ENCODE measurements at regions not wholly inside any gene's neighbourhood (a gene's known extent, or its start where the extent isn't known, plus 50 kb on each side); places are given as distances from the start of the nearest gene placed in this dataset.
"Not testable (repeated sequence)": the region's sequence is repeated elsewhere in the genome, so short reads cannot be mapped to it uniquely, and the experiment has no call there.

- Histone ChIP-seq H3K27me3 (replicated peaks; ENCODE audit: insufficient read depth) (no peaks in the 10 kb centered on the region), H3K4me3 (no peak overlapping the region), H3K27ac (no peak overlapping the region), H3K4me1 (replicated peaks) (no peaks in the 10 kb centered on the region), H3K9me3 (no peaks in the 10 kb centered on the region), H3K36me3 (no peaks in the 10 kb centered on the region)
- DNase-seq (ENCODE audit: low spot score), result no peak
- TF ChIP-seq POLR2AphosphoS5 (IDR thresholded peaks at IDR 0.05), result no peak
- no peak for TF ChIP-seq CTCF (IDR thresholded peaks at IDR 0.05)
- TF ChIP-seq POLR2A (IDR thresholded peaks at IDR 0.05), result no peak
- intact Hi-C loops (cut with DNase I), result loop anchor here (10.0 kb wide), 1 partner anchor 89 kb away; no protein-coding TSS in a partner anchor
These were observed 187.6 kb downstream of the MREG start for GRCh38 chr2:215825707-215826106.

- not testable (repeated sequence) for H3K27ac ChIP-seq; H3K9me3 ChIP-seq; H3K36me3 ChIP-seq; H3K4me1 ChIP-seq (replicated peaks); H3K27me3 ChIP-seq (replicated peaks; ENCODE audit: insufficient read depth); H3K4me3 ChIP-seq; DNase-seq (ENCODE audit: low spot score)
- 92% methylated on average over 4 of the region's 4 CpGs for WGBS
- intact Hi-C loops (cut with DNase I), result loop anchor here (10.0 kb wide), 1 partner anchor 94 kb away; no protein-coding TSS in a partner anchor
These were observed 192.1 kb downstream of the MREG start for GRCh38 chr2:215821298-215821697.

- not testable (repeated sequence) for H3K27me3 ChIP-seq (replicated peaks; ENCODE audit: insufficient read depth); H3K9me3 ChIP-seq; H3K27ac ChIP-seq; DNase-seq (ENCODE audit: low spot score); H3K4me1 ChIP-seq (replicated peaks); H3K36me3 ChIP-seq; H3K4me3 ChIP-seq
- WGBS, result 95% methylated on average over 3 of the region's 3 CpGs
- intact Hi-C loops (cut with DNase I), result loop anchor here (10.0 kb wide), 1 partner anchor 95 kb away; no protein-coding TSS in a partner anchor
These were observed 193.6 kb downstream of the MREG start for GRCh38 chr2:215819713-215820112.

GRCh38 chr2:215817046-215817445 lies 196.3 kb downstream of the MREG start:
- no peaks in the 10 kb centered on the region for H3K4me1 ChIP-seq (replicated peaks)
- H3K27me3 ChIP-seq (replicated peaks; ENCODE audit: insufficient read depth), result no peaks in the 10 kb centered on the region
- no peaks in the 10 kb centered on the region for H3K9me3 ChIP-seq
- no peaks in the 10 kb centered on the region for H3K36me3 ChIP-seq
- whole genome bisulfite sequencing, result 90% methylated on average over 1 of the region's 1 CpG
- TF ChIP-seq POLR2AphosphoS5 (IDR thresholded peaks at IDR 0.05), result no peak
- TF ChIP-seq POLR2A (IDR thresholded peaks at IDR 0.05), result no peak
- TF ChIP-seq CTCF (IDR thresholded peaks at IDR 0.05), result no peak
- no peak overlapping the region for H3K27ac ChIP-seq
- DNase-seq (ENCODE audit: low spot score), result no peak
- no peak overlapping the region for H3K4me3 ChIP-seq
- intact Hi-C loops (cut with DNase I), result no loop called here

- DNase-seq (ENCODE audit: low spot score), result no peak
- intact Hi-C loops (cut with DNase I), result no loop called here
- Histone ChIP-seq H3K36me3 (no peaks in the 10 kb centered on the region), H3K27me3 (replicated peaks; ENCODE audit: insufficient read depth) (no peaks in the 10 kb centered on the region), H3K4me1 (replicated peaks) (no peaks in the 10 kb centered on the region), H3K4me3 (no peak overlapping the region), H3K27ac (no peak overlapping the region), H3K9me3 (no peaks in the 10 kb centered on the region)
- no peak for TF ChIP-seq CTCF (IDR thresholded peaks at IDR 0.05)
- WGBS, result 76% methylated on average over 5 of the region's 5 CpGs
These were observed 196.9 kb downstream of the MREG start for GRCh38 chr2:215816424-215816823.

- Histone ChIP-seq H3K9me3 (no peaks in the 10 kb centered on the region), H3K36me3 (no peaks in the 10 kb centered on the region), H3K27me3 (replicated peaks; ENCODE audit: insufficient read depth) (no peaks in the 10 kb centered on the region), H3K27ac (no peak overlapping the region), H3K4me3 (no peak overlapping the region), H3K4me1 (replicated peaks) (no peaks in the 10 kb centered on the region)
- no peak for DNase-seq (ENCODE audit: low spot score)
- WGBS, result 84% methylated on average over 2 of the region's 2 CpGs
- no peak for TF ChIP-seq POLR2A (IDR thresholded peaks at IDR 0.05)
- TF ChIP-seq CTCF (IDR thresholded peaks at IDR 0.05), result no peak
- no peak for TF ChIP-seq POLR2AphosphoS5 (IDR thresholded peaks at IDR 0.05)
- intact Hi-C loops (cut with DNase I), result no loop called here
These were observed 197.4 kb downstream of the MREG start for GRCh38 chr2:215815960-215816359.
